Endothelial cell (in vitro differentiated cells): ENCODE measurements at regions not wholly inside any gene's neighbourhood (a gene's known extent, or its start where the extent isn't known, plus 50 kb on each side); places are given as distances from the start of the nearest gene placed in this dataset.
"Not testable (repeated sequence)": the region's sequence is repeated elsewhere in the genome, so short reads cannot be mapped to it uniquely, and the experiment has no call there.

ENCODE experiments used
- DNase-seq: peaks from one replicate; pipeline ENCODE4 v3.0.0; 2021; ENCODE audit warnings: low spot score
- H3K27ac Mint-ChIP-seq: one replicate; pipeline ENCODE4 v1.8.0; 2021; ENCODE audit warnings: mixed read lengths, inconsistent platforms; ENCODE audit not compliant: unreplicated experiment
- H3K27me3 Mint-ChIP-seq: one replicate; pipeline ENCODE4 v1.8.0; 2021; ENCODE audit warnings: mild to moderate bottlenecking, moderate library complexity, mixed read lengths, inconsistent platforms; ENCODE audit not compliant: unreplicated experiment
- H3K36me3 Mint-ChIP-seq: one replicate; pipeline ENCODE4 v1.8.0; 2021; ENCODE audit warnings: mild to moderate bottlenecking, low read depth, mixed read lengths, inconsistent platforms; ENCODE audit not compliant: unreplicated experiment
- H3K4me1 Mint-ChIP-seq: one replicate; pipeline ENCODE4 v1.8.0; 2021; ENCODE audit warnings: mild to moderate bottlenecking, mixed read lengths, inconsistent platforms; ENCODE audit not compliant: unreplicated experiment
- H3K4me3 Mint-ChIP-seq: one replicate; pipeline ENCODE4 v1.8.0; 2021; ENCODE audit warnings: mild to moderate bottlenecking, mixed read lengths, inconsistent platforms; ENCODE audit not compliant: unreplicated experiment
- H3K9me3 Mint-ChIP-seq: one replicate; pipeline ENCODE4 v1.8.0; 2021; ENCODE audit warnings: mixed read lengths, inconsistent platforms; ENCODE audit not compliant: unreplicated experiment
- CTCF ChIP-seq: fragments of 200-600 bp; sonication (generic); IDR thresholded peaks from one replicate; pipeline ENCODE4 v1.5.0; 2021; ENCODE audit warnings: antibody characterized with exemption; ENCODE audit not compliant: unreplicated experiment

- Mint-ChIP-seq H3K4me3 (no peak overlapping the region), H3K36me3 (no peaks in the 10 kb centered on the region), H3K9me3 (no peaks in the 10 kb centered on the region), H3K4me1 (peaks cover 16% of the 10 kb centered on the region), H3K27ac (no peak overlapping the region), H3K27me3 (peaks cover 3% of the 10 kb centered on the region)
- TF ChIP-seq CTCF, result no peak
- DNase-seq, result no peak
Observed at GRCh38 chr10:11691319-11691755, 50.8 kb upstream of the ECHDC3 start.

- no peak for TF ChIP-seq CTCF
- no peaks in the 10 kb centered on the region for H3K36me3 Mint-ChIP-seq
- no peak for DNase-seq
- peaks cover 22% of the 10 kb centered on the region for H3K4me1 Mint-ChIP-seq
- H3K4me3 Mint-ChIP-seq, result no peak overlapping the region
- no peaks in the 10 kb centered on the region for H3K9me3 Mint-ChIP-seq
- no peak overlapping the region for H3K27ac Mint-ChIP-seq
- peaks cover 3% of the 10 kb centered on the region for H3K27me3 Mint-ChIP-seq
Observed at GRCh38 chr10:11689945-11690736, 52.0 kb upstream of the ECHDC3 start.

GRCh38 chr10:11688448-11688795 is 53.8 kb upstream of the ECHDC3 start:
- not testable (repeated sequence) for H3K27me3 Mint-ChIP-seq, H3K4me3 Mint-ChIP-seq, H3K36me3 Mint-ChIP-seq, H3K9me3 Mint-ChIP-seq, DNase-seq
- H3K4me1 Mint-ChIP-seq, result peaks cover 37% of the 10 kb centered on the region
- H3K27ac Mint-ChIP-seq, result peak overlapping the region; percentile 4

GRCh38 chr10:11687779-11688447 is 54.3 kb upstream of the ECHDC3 start:
- Mint-ChIP-seq H3K4me3 (no peak overlapping the region), H3K4me1 (peaks cover 39% of the 10 kb centered on the region), H3K9me3 (no peaks in the 10 kb centered on the region), H3K27ac (no peak overlapping the region), H3K27me3 (peaks cover 2% of the 10 kb centered on the region), H3K36me3 (no peaks in the 10 kb centered on the region)
- TF ChIP-seq CTCF, result no peak
- DNase-seq, result no peak

GRCh38 chr10:11687357-11687771 is 54.8 kb upstream of the ECHDC3 start:
- TF ChIP-seq CTCF, result no peak
- H3K4me3 Mint-ChIP-seq, result no peak overlapping the region
- DNase-seq, result no peak
- no peak overlapping the region for H3K27ac Mint-ChIP-seq
- H3K27me3 Mint-ChIP-seq, result peaks cover 2% of the 10 kb centered on the region
- no peaks in the 10 kb centered on the region for H3K9me3 Mint-ChIP-seq
- no peaks in the 10 kb centered on the region for H3K36me3 Mint-ChIP-seq
- peaks cover 39% of the 10 kb centered on the region for H3K4me1 Mint-ChIP-seq
